ENCODE measurements at regions not wholly inside any gene's neighbourhood (a gene's known extent, or its start where the extent isn't known, plus 50 kb on each side); places are given as distances from the start of the nearest gene placed in this dataset.
"Not testable (repeated sequence)": the region's sequence is repeated elsewhere in the genome, so short reads cannot be mapped to it uniquely, and the experiment has no call there.

DNA sequence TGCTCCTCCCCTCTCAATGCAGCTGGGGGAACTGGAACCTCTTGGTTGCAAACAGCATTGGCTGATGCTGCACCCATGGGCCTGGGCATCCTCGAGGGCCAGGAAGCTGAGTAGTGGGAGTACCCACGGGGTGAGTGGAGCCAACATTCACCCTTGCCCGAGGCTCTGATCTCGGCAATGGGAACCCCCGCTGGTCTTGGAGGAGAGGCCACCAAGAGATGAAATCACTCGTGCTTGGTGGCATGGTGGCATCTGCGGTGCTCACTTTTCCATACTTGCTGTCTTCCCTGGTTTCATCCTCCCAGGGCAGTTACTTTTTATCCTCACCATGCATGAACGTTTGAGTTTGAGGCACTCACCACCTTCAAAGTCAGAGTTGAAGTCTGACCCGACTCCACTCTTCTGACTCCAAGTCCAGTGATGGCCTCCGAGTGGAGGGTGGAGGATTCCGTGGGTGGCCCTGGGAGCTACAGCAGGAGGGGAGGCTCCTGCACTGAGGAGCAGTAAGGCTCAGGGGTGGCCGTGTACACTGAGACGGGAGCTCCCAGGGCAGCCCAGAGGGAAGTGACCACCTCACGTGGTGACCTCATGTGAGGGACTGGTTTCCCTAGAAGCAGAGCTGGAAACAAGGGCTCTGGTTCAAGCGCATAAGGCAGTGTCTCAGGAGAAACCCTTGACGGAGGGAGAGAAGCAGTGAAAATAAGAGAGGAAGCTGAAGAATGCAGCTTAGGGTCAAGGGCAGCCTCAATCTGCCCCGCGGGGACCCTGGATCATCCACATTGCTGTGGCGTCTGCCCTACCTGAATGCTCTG is 349.1 kb downstream of the TCERG1L start:
- no peak for DNase-seq
- H3K4me1 Mint-ChIP-seq: no peaks in the 10 kb centered on the region
- H3K27me3 Mint-ChIP-seq: no peaks in the 10 kb centered on the region
- no peaks in the 10 kb centered on the region for H3K36me3 Mint-ChIP-seq
- no peak overlapping the region for H3K27ac Mint-ChIP-seq
- H3K4me3 Mint-ChIP-seq: no peak overlapping the region
- no peaks in the 10 kb centered on the region for H3K9me3 Mint-ChIP-seq

DNA sequence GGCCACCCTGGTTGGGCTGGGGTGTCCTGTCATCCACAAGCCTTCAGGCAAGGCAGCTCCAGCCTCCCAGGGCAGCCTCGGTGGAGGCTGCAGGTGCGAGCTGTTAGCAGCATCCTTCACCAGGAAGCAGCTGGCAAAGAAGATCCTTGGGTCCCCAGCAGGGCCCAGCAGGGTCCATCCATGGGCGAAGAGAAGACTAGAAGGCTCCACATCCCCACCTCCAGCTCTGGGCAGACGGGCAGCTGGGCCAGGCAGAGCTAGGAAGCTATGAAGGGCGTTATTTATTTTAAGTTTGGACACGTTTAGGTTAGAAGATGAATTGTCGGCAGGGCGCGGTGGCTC is 348.5 kb downstream of the TCERG1L start:
- H3K27me3 Mint-ChIP-seq: no peaks in the 10 kb centered on the region
- no peaks in the 10 kb centered on the region for H3K9me3 Mint-ChIP-seq
- no peaks in the 10 kb centered on the region for H3K36me3 Mint-ChIP-seq
- H3K4me3 Mint-ChIP-seq: no peak overlapping the region
- no peak overlapping the region for H3K27ac Mint-ChIP-seq
- no peak for DNase-seq
- no peaks in the 10 kb centered on the region for H3K4me1 Mint-ChIP-seq

DNA sequence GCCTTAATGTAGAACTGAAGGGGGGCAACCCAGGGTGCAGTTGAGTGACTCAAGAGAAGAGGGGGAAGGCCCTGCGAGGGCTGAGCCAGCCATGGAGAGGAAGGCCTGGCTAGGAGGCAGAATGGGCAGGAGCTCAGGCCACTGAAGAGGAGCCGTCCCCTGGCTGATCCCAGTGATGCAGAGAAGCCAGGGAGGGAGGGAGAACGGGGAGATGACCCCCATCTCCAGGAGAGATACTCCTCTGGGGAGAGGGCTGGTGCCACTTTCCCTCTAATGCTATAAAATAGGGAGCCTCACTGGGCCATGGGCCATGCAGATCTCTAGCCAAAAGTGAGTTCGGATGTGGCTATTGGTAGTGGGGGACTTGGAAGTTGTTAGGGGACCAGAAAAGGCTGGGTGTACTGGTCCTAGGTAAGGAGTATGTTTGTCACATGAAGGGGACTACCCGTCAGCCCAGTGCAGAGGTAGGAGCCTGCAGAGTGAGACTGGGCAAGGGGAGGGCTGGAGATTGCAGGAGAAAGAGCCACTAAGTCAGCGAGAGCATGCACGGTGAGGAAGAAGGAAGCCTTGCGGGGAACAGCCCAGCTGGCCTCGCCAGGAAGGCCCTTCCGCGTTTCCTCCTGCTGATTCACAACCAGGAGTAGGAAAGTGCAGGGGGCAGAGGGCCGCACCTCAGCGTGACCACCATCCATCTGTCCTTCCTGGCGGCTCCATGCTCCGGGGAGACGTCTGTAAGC is 347.6 kb downstream of the TCERG1L start:
- no peak for DNase-seq
- Mint-ChIP-seq H3K9me3 (no peaks in the 10 kb centered on the region), H3K36me3 (no peaks in the 10 kb centered on the region), H3K4me1 (no peaks in the 10 kb centered on the region), H3K27ac (no peak overlapping the region), H3K27me3 (no peaks in the 10 kb centered on the region), H3K4me3 (no peak overlapping the region)

DNA sequence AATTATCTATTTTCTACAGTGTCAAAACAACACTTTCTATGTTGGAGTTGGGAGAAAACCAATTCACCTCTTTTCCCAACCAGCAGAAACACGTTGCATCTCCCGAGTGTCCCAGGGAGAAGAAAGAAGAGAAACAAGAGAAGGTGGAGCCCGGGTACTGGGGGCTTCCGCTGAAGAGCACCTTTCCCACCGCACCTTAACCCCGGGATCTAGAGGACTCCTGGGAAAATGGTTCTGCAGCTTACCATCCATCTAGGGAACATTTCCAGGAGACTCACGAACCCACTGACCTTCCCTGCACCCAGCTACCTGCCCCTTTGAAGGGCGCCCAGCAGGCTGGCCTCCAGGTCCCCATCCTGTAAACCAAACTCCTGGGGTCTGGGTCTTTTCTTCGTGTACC is 346.8 kb downstream of the TCERG1L start:
- Mint-ChIP-seq H3K36me3 (no peaks in the 10 kb centered on the region), H3K27me3 (no peaks in the 10 kb centered on the region), H3K9me3 (no peaks in the 10 kb centered on the region)

DNA sequence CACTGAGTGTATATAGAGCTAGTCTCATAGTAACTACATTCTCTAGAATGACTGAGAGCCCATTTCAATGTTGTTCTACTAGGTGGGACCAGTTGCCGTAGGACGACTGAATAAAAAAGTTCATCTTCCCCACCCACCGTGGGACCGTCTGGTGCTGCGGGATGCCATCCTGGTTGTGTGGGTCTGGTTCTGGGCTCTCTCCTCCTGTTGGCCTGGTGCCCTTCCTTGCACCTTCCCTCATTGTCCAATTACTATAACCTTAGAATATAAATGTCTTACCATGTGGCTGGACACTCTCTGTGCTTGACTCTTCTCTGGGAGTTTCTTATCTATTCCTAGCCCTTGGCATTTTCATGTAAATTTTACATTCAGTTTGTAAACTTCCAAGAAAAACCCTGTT is 344.4 kb downstream of the TCERG1L start:
- H3K36me3 Mint-ChIP-seq: no peaks in the 10 kb centered on the region
- H3K4me1 Mint-ChIP-seq: no peaks in the 10 kb centered on the region
- DNase-seq: no peak
- no peak overlapping the region for H3K27ac Mint-ChIP-seq
- H3K27me3 Mint-ChIP-seq: no peaks in the 10 kb centered on the region
- H3K9me3 Mint-ChIP-seq: no peaks in the 10 kb centered on the region
- no peak overlapping the region for H3K4me3 Mint-ChIP-seq

More for the DNA sequence above, 346.8 kb downstream of the TCERG1L start:
- Mint-ChIP-seq H3K4me3 (no peak overlapping the region), H3K4me1 (no peaks in the 10 kb centered on the region), H3K27ac (no peak overlapping the region)
- DNase-seq: no peak

DNA sequence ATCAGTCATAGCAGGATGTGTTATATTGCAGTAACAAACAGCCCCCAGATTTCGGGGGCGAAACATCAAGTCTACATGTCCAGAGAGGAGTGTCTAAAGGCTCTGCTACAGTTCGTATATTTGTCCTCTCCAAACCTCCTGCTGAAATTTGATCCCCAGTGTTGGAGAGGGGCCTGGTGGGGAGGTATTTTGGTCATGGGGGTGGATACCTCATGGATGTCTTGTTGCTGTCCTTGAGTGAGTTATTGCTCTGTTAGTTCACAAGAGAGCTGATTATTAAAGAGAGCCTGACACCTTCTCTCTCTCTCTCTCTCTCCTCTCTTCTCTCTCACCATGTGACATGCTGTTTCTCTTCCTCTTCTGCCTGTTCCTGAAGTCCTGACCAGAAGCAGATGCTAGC is 343.7 kb downstream of the TCERG1L start:
- Mint-ChIP-seq H3K27me3 (no peaks in the 10 kb centered on the region), H3K4me1 (no peaks in the 10 kb centered on the region), H3K4me3 (no peak overlapping the region), H3K36me3 (no peaks in the 10 kb centered on the region), H3K27ac (no peak overlapping the region), H3K9me3 (no peaks in the 10 kb centered on the region)
- no peak for DNase-seq

DNA sequence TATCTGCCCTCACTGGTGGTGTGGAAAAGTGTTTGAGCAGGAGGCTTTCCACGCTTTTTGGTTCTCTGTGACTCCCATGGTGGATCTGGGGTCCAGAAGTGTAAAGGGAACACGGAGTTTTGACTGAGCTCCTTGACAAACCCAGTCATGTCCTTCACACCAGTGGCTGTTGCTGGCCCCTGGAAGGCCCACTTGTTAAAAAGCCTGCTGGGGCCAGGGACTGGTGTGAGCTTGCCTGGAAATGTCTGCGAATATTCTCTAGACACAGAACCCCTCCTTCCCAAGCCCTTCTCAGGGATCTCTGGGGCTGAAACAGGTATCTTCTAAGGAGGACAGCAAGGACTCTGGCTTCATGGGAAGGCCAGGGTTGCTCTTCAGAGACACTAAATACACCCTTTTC is 343.0 kb downstream of the TCERG1L start:
- no peaks in the 10 kb centered on the region for H3K9me3 Mint-ChIP-seq
- H3K4me3 Mint-ChIP-seq: no peak overlapping the region
- H3K36me3 Mint-ChIP-seq: no peaks in the 10 kb centered on the region
- DNase-seq: no peak
- H3K4me1 Mint-ChIP-seq: no peaks in the 10 kb centered on the region
- H3K27ac Mint-ChIP-seq: no peak overlapping the region
- no peaks in the 10 kb centered on the region for H3K27me3 Mint-ChIP-seq

DNA sequence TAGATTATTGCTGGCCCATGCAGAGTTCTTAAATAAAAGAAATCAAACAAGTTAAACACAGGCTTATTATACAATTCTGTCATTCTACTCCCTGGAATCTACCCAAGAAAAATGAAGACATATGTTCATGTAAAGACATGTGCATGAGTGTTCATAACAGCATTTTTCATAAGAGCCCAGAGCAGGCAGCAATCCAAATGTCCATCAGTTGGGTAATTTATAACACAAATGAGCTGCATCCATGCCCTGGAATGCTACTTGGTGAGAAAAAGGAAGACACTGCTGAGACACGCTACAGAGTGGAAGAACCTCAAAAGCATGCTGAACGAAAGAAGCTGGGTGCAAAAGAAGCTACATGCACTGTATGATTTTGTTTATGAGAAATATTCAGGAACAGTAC is 342.6 kb downstream of the TCERG1L start:
- no peak for DNase-seq
- no peak overlapping the region for H3K4me3 Mint-ChIP-seq
- no peaks in the 10 kb centered on the region for H3K27me3 Mint-ChIP-seq
- H3K9me3 Mint-ChIP-seq: no peaks in the 10 kb centered on the region
- H3K27ac Mint-ChIP-seq: no peak overlapping the region
- no peaks in the 10 kb centered on the region for H3K4me1 Mint-ChIP-seq
- no peaks in the 10 kb centered on the region for H3K36me3 Mint-ChIP-seq

DNA sequence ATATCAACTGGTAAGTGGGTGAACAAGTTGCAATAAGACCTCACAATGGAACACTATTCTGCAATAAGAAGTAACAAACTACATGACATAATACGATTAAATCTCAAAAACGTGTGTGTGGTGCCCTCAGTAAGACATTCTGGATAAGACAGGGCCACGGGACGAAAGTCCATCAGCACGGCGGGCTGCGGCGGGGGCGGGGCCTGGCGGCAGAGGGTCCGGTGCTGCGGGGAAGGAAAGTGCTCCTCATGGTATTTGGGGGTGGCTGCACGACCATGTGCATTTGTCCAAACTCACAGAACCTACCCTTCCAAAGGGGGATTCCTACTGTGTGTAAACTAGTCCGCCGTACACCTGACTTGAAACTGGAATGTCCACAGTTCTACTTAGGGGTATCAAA is 341.8 kb downstream of the TCERG1L start:
- no peaks in the 10 kb centered on the region for H3K9me3 Mint-ChIP-seq
- H3K4me1 Mint-ChIP-seq: no peaks in the 10 kb centered on the region
- H3K27me3 Mint-ChIP-seq: no peaks in the 10 kb centered on the region
- no peak overlapping the region for H3K27ac Mint-ChIP-seq
- DNase-seq: no peak
- H3K36me3 Mint-ChIP-seq: no peaks in the 10 kb centered on the region
- H3K4me3 Mint-ChIP-seq: no peak overlapping the region

DNA sequence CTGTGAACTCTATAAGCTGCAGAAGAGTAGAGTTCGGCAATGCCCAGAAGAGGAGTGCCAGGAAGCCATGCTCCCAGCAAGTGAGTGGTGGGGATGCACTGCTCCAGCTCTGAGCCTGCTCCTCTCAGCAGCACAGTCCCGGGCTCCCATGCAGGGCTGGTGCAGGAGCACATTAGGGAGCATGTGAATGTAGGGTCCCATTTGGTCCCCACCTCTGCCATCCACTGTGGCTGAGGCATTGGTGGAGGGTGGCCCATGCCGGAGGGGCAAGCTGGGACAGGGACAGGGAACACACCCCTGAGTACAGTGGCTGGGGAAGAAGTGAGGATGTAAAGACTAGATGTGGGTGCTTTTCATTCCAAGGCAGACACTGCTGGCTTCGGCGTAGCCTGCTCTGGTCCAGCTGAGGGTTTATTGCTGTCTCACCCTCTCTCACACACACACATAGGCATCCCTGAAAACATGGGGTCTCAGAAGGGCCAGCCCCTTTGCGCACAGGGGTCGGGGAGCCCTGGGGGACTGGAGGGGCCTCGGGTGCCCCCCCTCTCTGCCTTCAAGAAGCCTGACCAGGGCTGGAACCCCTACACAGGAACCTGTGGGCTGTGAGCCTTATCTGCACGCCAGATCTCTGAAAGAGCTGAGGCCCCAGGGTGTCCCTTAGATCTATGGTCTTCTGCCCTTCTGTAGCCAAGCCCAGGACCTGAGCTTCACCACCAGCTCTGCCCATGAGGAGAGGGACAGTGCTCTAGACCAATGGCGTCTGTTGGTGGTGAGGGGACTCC is 341.0 kb downstream of the TCERG1L start:
- Mint-ChIP-seq H3K4me3 (no peak overlapping the region), H3K27me3 (no peaks in the 10 kb centered on the region), H3K4me1 (no peaks in the 10 kb centered on the region), H3K27ac (no peak overlapping the region), H3K9me3 (no peaks in the 10 kb centered on the region), H3K36me3 (no peaks in the 10 kb centered on the region)
- DNase-seq: no peak

DNA sequence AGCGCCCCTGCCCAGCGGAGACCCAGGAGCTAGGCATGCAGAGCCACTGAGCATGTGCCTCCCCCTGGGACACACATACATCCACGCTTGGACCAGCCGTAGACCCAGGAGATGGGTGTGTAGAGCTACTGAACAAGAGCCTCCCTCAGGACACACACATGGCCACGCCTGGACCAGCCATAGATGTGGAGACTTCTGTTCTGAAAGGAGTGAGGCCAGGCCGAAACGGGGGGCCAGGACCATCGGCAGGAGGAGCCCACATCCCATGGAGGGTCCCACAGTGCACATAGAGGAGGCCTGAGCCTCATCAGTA is 340.4 kb downstream of the TCERG1L start:
- Mint-ChIP-seq H3K27ac (no peak overlapping the region), H3K36me3 (no peaks in the 10 kb centered on the region), H3K9me3 (no peaks in the 10 kb centered on the region), H3K27me3 (no peaks in the 10 kb centered on the region), H3K4me3 (no peak overlapping the region), H3K4me1 (no peaks in the 10 kb centered on the region)
- no peak for DNase-seq

DNA sequence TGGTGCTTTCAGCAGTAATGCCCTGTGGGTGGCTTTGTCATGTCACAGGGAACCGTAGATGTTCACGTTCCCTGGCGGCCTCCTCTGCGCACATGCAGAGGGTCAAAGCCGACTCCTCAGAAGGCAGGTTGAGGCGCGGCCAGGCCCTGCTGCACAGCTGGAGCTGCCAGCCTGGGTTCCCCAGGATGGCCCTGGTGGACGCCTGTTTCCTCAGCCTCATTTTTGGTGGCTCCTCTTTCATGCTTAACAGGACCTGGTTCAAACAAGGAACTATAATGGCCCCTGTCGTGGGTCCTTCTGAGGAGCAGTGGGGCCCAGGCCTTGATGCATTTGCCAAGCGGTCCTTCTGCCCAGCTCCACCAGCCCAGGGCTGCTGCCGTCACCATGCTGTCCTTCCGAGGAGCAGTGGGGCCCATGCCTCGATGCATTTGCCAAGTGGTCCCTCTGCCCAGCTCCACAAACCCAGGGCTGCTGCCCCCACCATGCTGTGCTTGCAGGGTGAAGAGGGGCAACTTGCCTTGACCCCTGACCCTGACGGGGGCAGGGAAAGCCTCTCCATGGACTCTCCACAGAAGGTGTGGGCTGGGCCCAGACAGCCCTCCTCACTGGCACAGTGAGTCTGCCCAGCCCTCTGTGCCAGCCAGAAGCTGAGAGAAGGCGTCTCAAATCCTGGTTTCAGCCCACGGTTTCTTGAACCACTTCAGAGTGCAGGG is 338.2 kb downstream of the TCERG1L start:
- no peaks in the 10 kb centered on the region for H3K4me1 Mint-ChIP-seq
- H3K4me3 Mint-ChIP-seq: no peak overlapping the region
- H3K27me3 Mint-ChIP-seq: no peaks in the 10 kb centered on the region
- H3K27ac Mint-ChIP-seq: no peak overlapping the region
- H3K36me3 Mint-ChIP-seq: no peaks in the 10 kb centered on the region
- DNase-seq: no peak
- H3K9me3 Mint-ChIP-seq: no peaks in the 10 kb centered on the region

DNA sequence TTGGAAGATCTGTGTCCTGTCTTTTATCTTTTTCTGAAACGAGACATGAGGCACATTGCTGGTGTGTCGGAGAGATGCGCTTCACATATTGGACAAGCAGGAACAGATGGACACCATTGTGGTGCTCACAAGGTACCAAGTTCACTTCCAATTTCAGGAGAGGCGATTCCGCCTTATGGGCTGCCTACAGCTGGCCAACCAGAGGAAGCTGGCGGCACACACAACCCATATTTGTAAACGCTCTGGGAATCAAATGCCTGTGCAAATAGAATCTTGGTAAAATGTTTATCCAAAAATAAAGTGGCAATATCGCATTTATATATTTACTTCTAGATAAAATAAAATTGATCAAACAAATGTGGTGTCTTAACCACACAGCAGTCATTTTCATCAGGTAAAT is 337.4 kb downstream of the TCERG1L start:
- Mint-ChIP-seq H3K27me3 (no peaks in the 10 kb centered on the region), H3K36me3 (no peaks in the 10 kb centered on the region), H3K4me3 (no peak overlapping the region), H3K9me3 (no peaks in the 10 kb centered on the region), H3K27ac (no peak overlapping the region), H3K4me1 (no peaks in the 10 kb centered on the region)
- no peak for DNase-seq

DNA sequence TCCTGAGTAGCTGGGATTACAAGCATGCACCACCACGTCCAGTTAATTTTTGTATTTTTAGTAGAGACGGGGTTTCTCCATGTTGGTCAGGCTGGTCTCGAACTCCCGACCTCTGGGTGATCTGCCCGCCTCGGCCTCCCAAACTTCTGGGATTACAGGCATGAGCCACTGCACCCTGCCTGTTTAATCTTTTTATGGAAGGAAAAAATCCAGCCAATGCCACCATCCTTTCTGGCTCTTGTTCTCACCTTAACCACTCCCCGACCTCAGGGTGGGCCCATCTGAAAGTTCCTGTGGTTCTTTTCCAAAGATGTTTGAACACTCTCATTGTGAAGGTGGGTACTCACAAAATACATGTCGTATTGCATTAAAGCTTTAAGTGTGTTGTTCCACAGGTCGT is 336.2 kb downstream of the TCERG1L start:
- not testable (repeated sequence) for H3K4me3 Mint-ChIP-seq, H3K27ac Mint-ChIP-seq, H3K36me3 Mint-ChIP-seq, H3K4me1 Mint-ChIP-seq, H3K9me3 Mint-ChIP-seq, H3K27me3 Mint-ChIP-seq, DNase-seq

DNA sequence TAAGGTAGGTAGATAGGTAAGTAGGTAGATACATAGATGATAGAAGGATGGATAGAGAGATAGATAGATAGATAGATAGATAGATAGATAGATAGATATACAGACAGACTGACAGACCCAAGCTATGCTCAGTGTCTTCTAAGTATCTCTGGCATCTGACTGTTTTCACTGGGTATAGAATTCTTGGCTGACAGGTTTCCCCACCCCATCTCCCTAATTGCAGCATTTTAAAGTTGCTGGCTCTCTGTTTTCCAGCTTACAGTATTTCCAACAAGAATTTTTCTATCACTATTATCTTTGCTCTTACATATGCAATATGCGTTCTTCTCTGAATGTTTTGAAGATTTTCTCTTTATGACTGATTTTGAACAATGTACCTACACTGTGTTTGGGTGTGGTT is 328.7 kb downstream of the TCERG1L start:
- Mint-ChIP-seq H3K4me3 (no peak overlapping the region), H3K27me3 (peaks cover 2% of the 10 kb centered on the region), H3K27ac (no peak overlapping the region), H3K9me3 (peaks cover 11% of the 10 kb centered on the region), H3K36me3 (no peaks in the 10 kb centered on the region), H3K4me1 (no peaks in the 10 kb centered on the region)
- no peak for DNase-seq

Measured in activated naive CD8-positive, alpha-beta T cell treated with anti-CD3 and anti-CD28 coated beads for 36 hours (primary cell).